Stimulated activated naive CD8-positive, alpha-beta T cell treated with anti-CD3 and anti-CD28 coated beads, Interleukin-15, Interleukin-2, amounts not matched to agents 100 ng/mL and 50 ng/mL, for 24 hours (primary cell): ENCODE measurements at regions not wholly inside any gene's neighbourhood (a gene's known extent, or its start where the extent isn't known, plus 50 kb on each side); places are given as distances from the start of the nearest gene placed in this dataset.

Experiments
- H3K27ac Mint-ChIP-seq: one replicate; pipeline ENCODE4 v1.8.0; 2021; ENCODE audit warnings: mild to moderate bottlenecking, mixed read lengths
- H3K27me3 Mint-ChIP-seq: one replicate; pipeline ENCODE4 v1.8.0; 2021; ENCODE audit warnings: mixed read lengths
- H3K36me3 Mint-ChIP-seq: one replicate; pipeline ENCODE4 v1.8.0; 2021; ENCODE audit warnings: low read depth, mixed read lengths
- H3K4me1 Mint-ChIP-seq: one replicate; pipeline ENCODE4 v1.8.0; 2021; ENCODE audit warnings: low read depth, mixed read lengths
- H3K4me3 Mint-ChIP-seq: one replicate; pipeline ENCODE4 v1.8.0; 2021; ENCODE audit warnings: mild to moderate bottlenecking, mixed read lengths
- H3K9me3 Mint-ChIP-seq: one replicate; pipeline ENCODE4 v1.8.0; 2021; ENCODE audit warnings: mixed read lengths

DNA sequence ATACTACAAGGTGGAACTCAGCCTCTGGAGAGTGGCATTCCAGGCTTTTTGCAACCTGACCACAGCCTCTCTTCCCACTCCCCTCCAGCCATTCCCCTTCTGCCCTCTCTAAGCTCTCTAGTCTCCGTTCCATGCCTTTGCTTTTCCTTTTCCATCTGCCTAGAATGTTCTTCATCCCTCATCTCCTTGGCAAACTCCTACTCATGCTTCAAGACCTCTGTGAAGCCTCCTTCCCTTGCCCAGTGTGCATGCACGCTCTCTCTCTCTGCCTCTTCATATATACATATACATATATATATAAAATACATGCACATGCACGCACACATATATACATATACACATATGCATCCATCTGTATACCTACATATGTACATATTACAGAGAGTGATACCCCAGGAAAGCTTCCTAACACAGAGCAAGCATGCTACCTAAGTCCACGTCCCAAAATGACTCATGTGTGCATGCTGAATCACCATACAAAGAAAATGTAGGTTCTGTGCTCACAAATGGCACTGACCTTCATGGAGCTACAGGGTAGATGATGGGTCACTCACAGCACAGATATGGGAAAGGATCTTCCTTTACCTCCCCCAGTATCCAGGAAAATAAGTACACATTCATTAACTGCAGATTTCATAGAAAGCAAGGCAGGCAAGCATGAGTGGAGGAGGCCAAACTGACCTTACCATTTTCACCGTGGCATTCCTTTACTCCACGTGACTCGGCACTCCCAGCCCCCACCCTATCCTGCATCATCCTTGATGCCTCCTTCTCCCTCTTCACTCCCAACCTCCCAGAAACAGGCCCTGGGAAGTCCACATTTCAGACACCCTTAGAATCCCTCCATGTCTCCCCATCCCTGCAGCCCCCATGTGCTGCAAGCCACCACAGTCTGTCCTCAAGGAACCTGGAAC is 238.4 kb upstream of the ZMIZ1 start:
- no peak overlapping the region for H3K27ac Mint-ChIP-seq

DNA sequence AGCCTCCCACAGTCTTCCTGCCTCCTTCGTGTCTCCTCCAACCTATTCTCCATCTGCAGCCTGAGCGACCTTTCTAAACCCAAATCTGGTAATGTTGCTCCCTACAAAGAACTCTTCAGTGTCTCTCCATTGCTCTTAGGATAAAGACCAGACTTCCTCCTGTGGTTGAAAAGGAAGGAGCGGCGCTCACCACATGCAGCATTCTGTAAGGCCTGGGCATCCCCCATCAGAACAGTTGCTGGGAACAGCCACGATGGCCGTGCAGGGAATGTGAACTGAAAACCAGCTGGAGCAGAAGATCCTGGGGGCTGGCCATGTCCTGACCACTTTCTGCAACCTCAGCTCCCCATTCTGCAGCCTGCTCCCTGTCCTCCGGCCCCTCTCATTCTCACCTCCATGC is 237.8 kb upstream of the ZMIZ1 start:
- Mint-ChIP-seq H3K27ac (no peak overlapping the region), H3K27me3 (peaks cover 17% of the 10 kb centered on the region), H3K4me1 (no peaks in the 10 kb centered on the region), H3K36me3 (no peaks in the 10 kb centered on the region), H3K4me3 (no peak overlapping the region), H3K9me3 (no peaks in the 10 kb centered on the region)

More for the DNA sequence above, 238.4 kb upstream of the ZMIZ1 start:
- Mint-ChIP-seq H3K4me3 (no peak overlapping the region), H3K27me3 (peaks cover 10% of the 10 kb centered on the region), H3K36me3 (no peaks in the 10 kb centered on the region), H3K4me1 (no peaks in the 10 kb centered on the region), H3K9me3 (no peaks in the 10 kb centered on the region)

DNA sequence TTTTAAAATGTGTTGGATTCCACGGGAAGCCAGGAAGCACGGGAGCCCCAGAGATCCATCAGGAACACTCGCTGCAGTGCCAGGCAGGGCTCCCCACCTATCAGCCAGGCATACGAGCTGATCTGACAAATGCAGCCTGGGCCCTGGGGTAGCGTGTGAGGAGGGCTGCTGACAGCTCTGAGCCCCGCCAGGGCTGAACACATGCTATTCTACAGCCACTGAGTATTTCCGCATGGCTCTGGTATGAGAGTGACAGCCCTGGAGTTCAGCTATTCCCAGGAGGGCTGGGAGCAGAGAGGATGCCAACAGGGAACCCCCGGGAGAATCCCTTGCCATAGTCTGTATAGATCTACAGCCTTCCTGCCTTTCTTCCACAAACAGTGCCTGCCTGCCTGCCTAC is 237.3 kb upstream of the ZMIZ1 start:
- Mint-ChIP-seq H3K9me3 (no peaks in the 10 kb centered on the region), H3K27ac (no peak overlapping the region), H3K36me3 (no peaks in the 10 kb centered on the region), H3K4me3 (no peak overlapping the region), H3K27me3 (peaks cover 21% of the 10 kb centered on the region), H3K4me1 (no peaks in the 10 kb centered on the region)

DNA sequence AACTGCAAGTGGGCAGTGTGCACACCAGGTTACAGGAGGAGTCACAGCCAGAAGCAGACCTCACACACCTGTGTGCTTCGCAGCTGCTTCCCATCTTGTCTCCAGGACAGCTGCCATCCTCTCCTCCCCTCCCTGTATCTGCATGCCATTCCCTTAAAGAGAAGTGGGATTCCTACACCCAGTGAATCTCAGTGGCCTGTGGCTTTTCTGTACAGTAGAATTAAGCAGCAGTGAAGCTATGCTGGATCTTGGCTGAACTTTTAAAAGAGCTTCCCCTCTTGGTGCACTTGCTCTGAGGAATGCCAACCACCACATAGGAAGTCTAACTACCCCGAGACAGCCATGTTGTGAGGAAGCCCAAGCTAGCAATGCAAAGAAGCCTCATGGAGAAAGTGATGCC is 236.5 kb upstream of the ZMIZ1 start:
- Mint-ChIP-seq H3K9me3 (no peaks in the 10 kb centered on the region), H3K27me3 (peaks cover 24% of the 10 kb centered on the region), H3K4me1 (no peaks in the 10 kb centered on the region), H3K36me3 (no peaks in the 10 kb centered on the region), H3K4me3 (no peak overlapping the region), H3K27ac (no peak overlapping the region)

DNA sequence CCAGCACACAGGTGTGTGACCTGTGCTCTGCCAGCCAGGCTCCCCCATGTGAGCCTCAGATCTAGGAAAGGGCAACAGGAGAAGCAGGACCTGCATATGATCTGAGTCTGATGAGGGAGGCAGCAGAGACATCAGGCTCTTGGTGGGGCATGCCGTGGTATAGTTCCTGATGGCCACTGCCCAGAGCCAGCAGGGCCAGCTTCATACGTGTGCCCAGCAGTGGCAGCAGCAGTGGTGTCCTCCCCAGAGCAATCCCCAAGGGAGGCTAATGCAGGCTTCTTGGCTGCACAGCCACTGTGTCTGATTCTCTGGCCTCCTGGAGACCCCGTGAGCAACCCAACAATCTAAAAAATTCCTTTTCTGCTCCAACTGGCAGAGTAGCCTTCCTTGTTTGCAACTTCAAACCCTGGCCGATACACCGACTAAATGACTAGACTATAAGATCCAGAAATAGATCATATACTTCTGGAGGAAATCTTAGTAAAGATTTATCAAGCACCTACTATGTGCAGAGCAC is 230.6 kb upstream of the ZMIZ1 start:
- Mint-ChIP-seq H3K27me3 (peaks cover 21% of the 10 kb centered on the region), H3K4me1 (no peaks in the 10 kb centered on the region), H3K36me3 (no peaks in the 10 kb centered on the region), H3K27ac (no peak overlapping the region), H3K9me3 (peaks cover 3% of the 10 kb centered on the region), H3K4me3 (no peak overlapping the region)

DNA sequence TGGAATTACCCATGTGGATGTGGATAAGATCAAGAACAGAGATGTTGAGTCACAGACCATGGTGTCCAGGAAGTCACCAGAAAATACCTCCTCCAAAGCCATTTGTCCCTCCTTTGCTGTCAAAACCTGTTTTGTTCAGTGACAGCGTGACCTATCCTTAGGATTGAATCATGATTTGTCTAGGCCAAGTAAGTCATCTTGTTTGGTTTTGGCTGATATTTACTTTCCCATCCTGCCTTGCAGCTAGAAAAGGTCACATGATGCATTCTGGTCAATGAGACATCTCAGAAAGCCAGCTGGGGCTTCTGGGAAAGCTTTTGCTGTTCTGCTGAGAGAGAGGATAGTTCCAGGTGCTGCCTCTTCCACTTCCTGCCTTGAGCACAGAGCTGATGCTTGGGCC is 225.3 kb upstream of the ZMIZ1 start:
- no peaks in the 10 kb centered on the region for H3K36me3 Mint-ChIP-seq
- no peak overlapping the region for H3K27ac Mint-ChIP-seq
- H3K4me3 Mint-ChIP-seq, result no peak overlapping the region
- no peaks in the 10 kb centered on the region for H3K4me1 Mint-ChIP-seq
- peaks cover 8% of the 10 kb centered on the region for H3K9me3 Mint-ChIP-seq
- H3K27me3 Mint-ChIP-seq, result peaks cover 4% of the 10 kb centered on the region

DNA sequence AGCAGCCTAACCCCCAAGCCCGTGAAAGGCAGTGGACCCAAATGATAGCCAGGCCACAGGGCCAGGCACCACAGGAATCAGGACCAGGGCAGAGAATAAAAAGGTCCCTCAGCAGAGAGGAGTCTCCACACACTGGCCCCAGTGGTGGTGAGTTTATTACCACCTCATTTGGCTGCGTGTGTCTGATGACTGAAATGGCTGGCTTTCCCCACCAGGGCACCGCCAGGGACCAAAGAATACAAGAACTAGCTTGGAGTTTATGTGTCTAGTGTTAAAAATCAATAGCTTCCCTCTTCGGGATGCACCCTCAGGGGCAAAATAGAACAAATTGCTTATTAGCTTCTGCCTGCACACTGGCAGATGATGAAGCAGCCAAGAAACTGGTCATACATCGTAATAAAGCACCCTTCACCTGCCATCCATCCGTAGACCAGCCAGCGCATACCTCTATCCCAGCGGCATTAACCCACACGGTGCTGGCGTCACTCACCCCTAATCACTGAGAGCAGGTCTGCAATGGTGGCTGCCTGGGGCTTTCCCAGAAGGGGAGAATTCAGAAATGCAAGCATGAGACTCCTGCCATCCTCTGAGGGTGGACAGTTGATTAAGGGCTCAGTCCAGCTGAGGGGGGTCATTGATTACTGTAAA is 223.7 kb upstream of the ZMIZ1 start:
- Mint-ChIP-seq H3K27me3 (no peaks in the 10 kb centered on the region), H3K36me3 (no peaks in the 10 kb centered on the region), H3K4me3 (no peak overlapping the region), H3K9me3 (peaks cover 8% of the 10 kb centered on the region), H3K27ac (no peak overlapping the region), H3K4me1 (no peaks in the 10 kb centered on the region)

DNA sequence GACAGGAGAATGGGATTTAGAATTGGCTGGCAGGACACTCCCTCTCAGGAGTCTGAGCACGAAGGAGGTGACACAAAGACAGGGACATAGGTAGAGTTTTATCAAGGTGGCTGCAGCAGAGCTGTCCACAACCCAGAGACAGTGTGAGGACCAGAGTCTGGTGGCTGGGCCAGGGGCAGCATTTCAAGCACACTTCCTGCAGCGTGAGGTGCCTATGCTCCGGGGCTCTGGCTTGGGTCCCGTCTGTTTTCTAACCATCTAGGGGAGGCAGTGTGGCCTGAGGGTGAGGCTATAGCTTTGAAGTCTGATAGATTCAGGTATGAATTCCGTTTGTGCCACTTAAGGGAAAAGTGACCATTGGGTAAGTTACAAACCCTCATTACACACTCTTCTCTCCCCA is 222.7 kb upstream of the ZMIZ1 start:
- H3K27ac Mint-ChIP-seq, result no peak overlapping the region
- H3K27me3 Mint-ChIP-seq, result no peaks in the 10 kb centered on the region

DNA sequence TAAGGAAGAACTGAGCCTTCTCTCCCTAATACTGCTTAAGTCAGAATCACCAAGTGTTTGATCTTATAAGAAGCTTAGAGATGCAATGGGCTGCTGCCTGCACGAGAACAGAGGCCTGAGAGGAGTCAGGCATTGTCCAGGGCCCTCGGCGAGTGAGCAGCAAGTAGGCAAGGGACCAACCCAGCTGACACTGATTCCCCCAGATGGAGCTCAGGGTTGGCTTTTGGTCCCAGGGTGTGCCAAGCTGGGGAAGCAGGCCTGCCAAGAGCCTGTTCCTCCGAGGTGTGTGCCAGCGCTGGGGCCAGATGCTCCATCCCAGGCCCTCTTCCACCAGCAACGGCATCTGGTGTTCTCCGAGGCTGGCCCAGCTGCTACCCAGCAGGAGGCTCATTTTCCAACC is 222.0 kb upstream of the ZMIZ1 start:
- Mint-ChIP-seq H3K9me3 (peaks cover 5% of the 10 kb centered on the region), H3K27ac (no peak overlapping the region), H3K4me1 (no peaks in the 10 kb centered on the region), H3K27me3 (no peaks in the 10 kb centered on the region), H3K4me3 (no peak overlapping the region), H3K36me3 (no peaks in the 10 kb centered on the region)

More for the DNA sequence above, 222.7 kb upstream of the ZMIZ1 start:
- Mint-ChIP-seq H3K36me3 (no peaks in the 10 kb centered on the region), H3K4me1 (no peaks in the 10 kb centered on the region), H3K9me3 (peaks cover 7% of the 10 kb centered on the region), H3K4me3 (no peak overlapping the region)

DNA sequence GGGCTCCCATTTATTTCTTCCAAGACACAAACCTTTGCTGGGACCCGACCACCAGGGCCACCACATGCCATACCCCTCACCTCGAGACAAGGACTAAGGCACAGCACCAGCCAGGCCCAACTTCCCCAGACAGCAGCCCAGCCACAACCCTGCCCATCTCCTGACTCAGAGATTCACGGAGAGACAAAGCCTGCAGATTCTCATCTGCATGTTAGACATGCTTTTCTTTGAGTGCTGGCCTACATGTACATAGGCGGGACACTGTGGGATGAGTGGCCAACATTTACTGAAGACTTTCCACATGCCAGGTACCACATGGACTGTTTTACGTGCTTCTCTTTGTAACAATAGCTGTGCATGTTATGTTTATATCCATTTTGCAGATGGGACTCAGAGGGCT is 221.3 kb upstream of the ZMIZ1 start:
- peaks cover 5% of the 10 kb centered on the region for H3K9me3 Mint-ChIP-seq
- no peaks in the 10 kb centered on the region for H3K27me3 Mint-ChIP-seq
- H3K4me1 Mint-ChIP-seq, result no peaks in the 10 kb centered on the region
- H3K27ac Mint-ChIP-seq, result no peak overlapping the region
- H3K4me3 Mint-ChIP-seq, result no peak overlapping the region
- no peaks in the 10 kb centered on the region for H3K36me3 Mint-ChIP-seq

DNA sequence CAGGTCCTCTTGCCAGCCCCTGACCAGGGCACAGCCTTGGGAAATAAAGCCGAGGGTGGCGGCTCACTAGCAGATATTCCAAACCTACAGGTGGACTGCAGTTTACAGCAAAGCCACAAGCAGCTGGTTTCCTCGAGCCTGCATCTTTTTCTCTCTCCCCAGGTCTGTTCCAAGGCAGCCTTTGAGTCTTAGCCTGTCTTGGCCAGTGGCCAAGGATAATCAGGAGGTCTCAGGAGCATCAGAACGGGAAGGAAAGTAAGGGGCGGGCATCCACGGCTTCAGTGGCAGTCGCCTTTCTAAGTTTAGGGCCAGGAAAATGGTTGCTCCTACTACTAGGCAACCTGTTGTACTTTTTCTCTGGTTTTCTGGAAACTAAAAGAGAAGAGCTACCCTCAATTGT is 219.7 kb upstream of the ZMIZ1 start:
- Mint-ChIP-seq H3K27ac (no peak overlapping the region), H3K4me1 (no peaks in the 10 kb centered on the region), H3K27me3 (no peaks in the 10 kb centered on the region), H3K4me3 (no peak overlapping the region), H3K9me3 (no peaks in the 10 kb centered on the region), H3K36me3 (no peaks in the 10 kb centered on the region)

DNA sequence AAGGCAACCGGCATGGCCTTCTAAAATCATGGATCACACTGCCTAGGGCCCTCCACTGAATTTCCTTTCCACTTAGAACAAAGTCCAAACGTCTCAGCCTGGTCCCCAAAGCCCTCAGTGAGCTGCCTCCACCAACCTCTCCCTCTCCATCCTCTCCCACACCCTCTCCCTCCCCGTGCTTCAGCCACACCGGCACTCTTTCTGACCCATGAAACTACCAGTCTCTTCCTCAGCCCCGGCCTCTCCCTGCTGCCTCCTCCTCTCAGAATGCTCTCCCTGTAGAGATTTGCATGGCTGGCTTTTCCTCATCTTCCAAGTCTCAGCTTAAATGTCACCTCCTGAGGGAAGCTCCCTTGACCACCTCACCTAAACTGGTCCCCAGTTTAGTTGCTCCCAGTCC is 219.0 kb upstream of the ZMIZ1 start:
- Mint-ChIP-seq H3K4me3 (no peak overlapping the region), H3K4me1 (no peaks in the 10 kb centered on the region), H3K36me3 (no peaks in the 10 kb centered on the region), H3K27me3 (no peaks in the 10 kb centered on the region), H3K27ac (no peak overlapping the region), H3K9me3 (no peaks in the 10 kb centered on the region)

DNA sequence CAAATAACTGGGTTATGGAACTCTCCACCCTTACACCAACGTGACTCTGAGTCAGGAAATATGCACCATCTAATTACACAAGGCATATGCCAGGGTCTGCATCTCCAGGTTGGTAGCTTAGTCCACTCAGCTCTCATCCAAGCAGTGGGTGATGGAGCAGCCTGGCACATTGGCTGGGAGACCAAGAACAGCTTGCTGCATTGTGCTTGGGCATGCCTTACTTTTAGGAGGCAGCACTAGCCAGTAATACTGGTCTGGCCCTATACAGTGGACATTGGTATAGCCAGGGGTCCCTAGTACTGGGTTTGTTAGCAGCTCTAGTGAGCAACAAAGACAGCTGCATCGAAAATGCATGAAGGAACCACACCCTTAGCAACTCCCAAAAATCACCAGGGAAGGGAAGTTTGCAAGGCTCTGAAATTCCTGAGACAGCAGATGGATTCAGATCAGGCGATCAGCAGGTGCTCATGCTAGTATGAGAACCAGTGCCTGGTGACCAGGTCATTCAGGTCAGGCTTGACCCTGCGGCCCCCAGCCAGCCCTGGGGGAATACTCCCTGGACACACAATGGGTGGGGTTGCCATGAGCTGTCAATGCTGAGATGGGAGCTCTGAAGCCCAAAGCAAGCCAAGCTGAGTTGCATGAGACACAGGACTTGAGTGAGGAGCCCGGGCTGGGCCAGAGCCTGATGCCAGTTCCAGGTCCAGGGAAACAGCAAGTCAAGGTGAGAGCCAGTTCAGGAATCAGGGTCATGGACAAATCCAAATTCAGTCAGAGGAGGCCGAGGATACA is 217.9 kb upstream of the ZMIZ1 start:
- Mint-ChIP-seq H3K4me1 (no peaks in the 10 kb centered on the region), H3K4me3 (no peak overlapping the region), H3K27ac (no peak overlapping the region), H3K9me3 (no peaks in the 10 kb centered on the region), H3K36me3 (no peaks in the 10 kb centered on the region), H3K27me3 (no peaks in the 10 kb centered on the region)

DNA sequence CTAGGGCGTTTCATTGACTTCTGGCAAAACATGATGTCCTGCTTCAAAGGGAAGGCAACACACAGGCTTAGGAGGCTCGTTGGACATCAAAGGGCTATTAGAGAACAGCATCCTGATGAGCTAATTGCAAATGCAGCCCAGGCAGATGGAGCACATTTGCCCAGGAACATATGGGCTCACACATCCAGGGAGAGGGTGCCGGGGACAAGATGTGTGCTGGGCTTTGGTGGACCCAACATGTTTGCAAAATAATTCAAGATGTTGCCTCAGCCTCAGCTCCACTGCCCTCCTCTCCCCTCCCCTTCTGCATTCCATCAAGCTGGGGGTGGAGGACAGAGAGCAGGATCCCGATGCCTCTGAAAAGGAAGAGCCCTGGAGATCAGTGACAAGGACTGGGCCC is 217.1 kb upstream of the ZMIZ1 start:
- no peaks in the 10 kb centered on the region for H3K9me3 Mint-ChIP-seq
- H3K27ac Mint-ChIP-seq, result no peak overlapping the region
- H3K27me3 Mint-ChIP-seq, result no peaks in the 10 kb centered on the region
- H3K4me1 Mint-ChIP-seq, result no peaks in the 10 kb centered on the region
- no peak overlapping the region for H3K4me3 Mint-ChIP-seq
- H3K36me3 Mint-ChIP-seq, result no peaks in the 10 kb centered on the region
